ENCODE measurements at regions not wholly inside any gene's neighbourhood (a gene's known extent, or its start where the extent isn't known, plus 50 kb on each side); places are given as distances from the start of the nearest gene placed in this dataset.
"Not testable (repeated sequence)": the region's sequence is repeated elsewhere in the genome, so short reads cannot be mapped to it uniquely, and the experiment has no call there.

- intact Hi-C loops (cut with DNase I): no loop called here
- H3K4me1 ChIP-seq: no peaks in the 10 kb centered on the region
- no peaks in the 10 kb centered on the region for H3K27me3 ChIP-seq
- no peaks in the 10 kb centered on the region for H3K36me3 ChIP-seq
- no peaks in the 10 kb centered on the region for H3K9me3 ChIP-seq
- H3K27ac ChIP-seq (replicated peaks in 1 of 4): no peak overlapping the region
- no peak for DNase-seq (ENCODE audit: extremely low spot score)
- WGBS: 92% methylated on average over 1 of the region's 1 CpG
- no peak for TF ChIP-seq CTCF (IDR thresholded peaks at IDR 0.05)
- TF ChIP-seq POLR2AphosphoS5 (IDR thresholded peaks at IDR 0.05): no peak
- no peak for TF ChIP-seq POLR2A (IDR thresholded peaks at IDR 0.05; ENCODE audit: low read depth)
- no peak for TF ChIP-seq EP300 (IDR thresholded peaks at IDR 0.05)
- H3K4me3 ChIP-seq: no peak overlapping the region
Measured at GRCh38 chr9:109652112-109652511, 127.9 kb upstream of the PALM2AKAP2 start.

- TF ChIP-seq EP300 (IDR thresholded peaks at IDR 0.05) (no peak), POLR2AphosphoS5 (IDR thresholded peaks at IDR 0.05) (no peak), CTCF (IDR thresholded peaks at IDR 0.05) (no peak), POLR2A (IDR thresholded peaks at IDR 0.05; ENCODE audit: low read depth) (no peak)
- 45% methylated on average over 4 of the region's 4 CpGs for WGBS
- Histone ChIP-seq H3K27ac (replicated peaks in 1 of 4) (no peak overlapping the region), H3K4me1 (no peaks in the 10 kb centered on the region), H3K9me3 (no peaks in the 10 kb centered on the region), H3K27me3 (no peaks in the 10 kb centered on the region), H3K4me3 (no peak overlapping the region), H3K36me3 (no peaks in the 10 kb centered on the region)
- DNase-seq (ENCODE audit: extremely low spot score): no peak
- intact Hi-C loops (cut with DNase I): no loop called here
Measured at GRCh38 chr9:109652971-109653370, 127.0 kb upstream of the PALM2AKAP2 start.

- 55% methylated on average over 2 of the region's 2 CpGs for WGBS
- intact Hi-C loops (cut with DNase I): no loop called here
Measured at GRCh38 chr9:109653470-109653869, 126.5 kb upstream of the PALM2AKAP2 start.

GRCh38 chr9:109663978-109664377, 116.0 kb upstream of the PALM2AKAP2 start:
- H3K36me3 ChIP-seq; H3K27me3 ChIP-seq; H3K4me1 ChIP-seq; H3K4me3 ChIP-seq; intact Hi-C loops (cut with DNase I); DNase-seq (ENCODE audit: extremely low spot score); H3K27ac ChIP-seq (replicated peaks in 1 of 4): not testable (repeated sequence)
- WGBS: 83% methylated on average over 4 of the region's 4 CpGs
- H3K9me3 ChIP-seq: peaks cover 0 to 12% (median 10%) of the 10 kb centered on the region in 4 donors

More at GRCh38 chr9:109653470-109653869, 126.5 kb upstream of the PALM2AKAP2 start:
- DNase-seq (ENCODE audit: extremely low spot score): no peak
- Histone ChIP-seq H3K36me3 (no peaks in the 10 kb centered on the region), H3K9me3 (no peaks in the 10 kb centered on the region), H3K27me3 (no peaks in the 10 kb centered on the region), H3K27ac (replicated peaks in 1 of 4) (no peak overlapping the region), H3K4me3 (no peak overlapping the region), H3K4me1 (no peaks in the 10 kb centered on the region)
- TF ChIP-seq POLR2AphosphoS5 (IDR thresholded peaks at IDR 0.05): no peak
- TF ChIP-seq POLR2A (IDR thresholded peaks at IDR 0.05; ENCODE audit: low read depth): no peak
- no peak for TF ChIP-seq EP300 (IDR thresholded peaks at IDR 0.05)
- TF ChIP-seq CTCF (IDR thresholded peaks at IDR 0.05): no peak

GRCh38 chr9:109665736-109666135, 114.3 kb upstream of the PALM2AKAP2 start:
- H3K4me3 ChIP-seq; intact Hi-C loops (cut with DNase I); DNase-seq (ENCODE audit: extremely low spot score); H3K4me1 ChIP-seq; H3K27me3 ChIP-seq; H3K27ac ChIP-seq (replicated peaks in 1 of 4); H3K36me3 ChIP-seq: not testable (repeated sequence)
- WGBS: 74% methylated on average over 6 of the region's 7 CpGs
- H3K9me3 ChIP-seq: peaks cover 0 to 12% (median 10%) of the 10 kb centered on the region in 4 donors

- intact Hi-C loops (cut with DNase I): no loop called here
- no peak for TF ChIP-seq POLR2A (IDR thresholded peaks at IDR 0.05; ENCODE audit: low read depth)
- TF ChIP-seq EP300 (IDR thresholded peaks at IDR 0.05): no peak
- TF ChIP-seq CTCF (IDR thresholded peaks at IDR 0.05): no peak
- no peak for TF ChIP-seq POLR2AphosphoS5 (IDR thresholded peaks at IDR 0.05)
- WGBS: 84% methylated on average over 2 of the region's 2 CpGs
Measured at GRCh38 chr9:109681301-109681700, 98.7 kb upstream of the PALM2AKAP2 start.

More at GRCh38 chr9:109681301-109681700, 98.7 kb upstream of the PALM2AKAP2 start:
- DNase-seq (ENCODE audit: extremely low spot score): no peak
- H3K36me3 ChIP-seq: no peaks in the 10 kb centered on the region
- no peaks in the 10 kb centered on the region for H3K4me1 ChIP-seq
- H3K4me3 ChIP-seq: no peak overlapping the region
- H3K9me3 ChIP-seq: no peaks in the 10 kb centered on the region
- H3K27ac ChIP-seq (replicated peaks in 1 of 4): no peak overlapping the region
- no peaks in the 10 kb centered on the region for H3K27me3 ChIP-seq
